ENCODE measurements at regions not wholly inside any gene's neighbourhood (a gene's known extent, or its start where the extent isn't known, plus 50 kb on each side); places are given as distances from the start of the nearest gene placed in this dataset.

DNA sequence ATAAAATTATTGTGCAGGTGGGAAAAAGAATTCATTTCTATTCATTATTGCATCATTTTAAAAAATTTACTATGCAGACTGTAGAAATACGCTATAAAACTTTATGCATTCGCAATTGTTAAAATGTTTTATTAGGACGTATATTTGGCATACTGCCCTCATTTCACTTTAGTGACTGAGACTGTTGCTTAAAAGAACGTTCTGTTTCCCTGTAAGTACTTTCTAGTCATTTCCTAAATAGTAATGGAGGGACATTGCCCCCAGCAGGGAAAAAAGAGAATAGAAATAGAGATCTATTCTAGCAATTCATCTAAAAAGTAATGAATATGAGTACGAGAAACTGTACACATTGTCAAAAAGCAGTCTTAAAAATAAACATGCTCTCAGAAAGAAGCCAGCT lies 1295.8 kb upstream of the TENM3 start:
- H3K27ac ChIP-seq (ENCODE audit: low read length, poor library complexity, severe bottlenecking) = no peak overlapping the region
- 0% methylated on average over 1 of the region's 5 CpGs for WGBS

DNA sequence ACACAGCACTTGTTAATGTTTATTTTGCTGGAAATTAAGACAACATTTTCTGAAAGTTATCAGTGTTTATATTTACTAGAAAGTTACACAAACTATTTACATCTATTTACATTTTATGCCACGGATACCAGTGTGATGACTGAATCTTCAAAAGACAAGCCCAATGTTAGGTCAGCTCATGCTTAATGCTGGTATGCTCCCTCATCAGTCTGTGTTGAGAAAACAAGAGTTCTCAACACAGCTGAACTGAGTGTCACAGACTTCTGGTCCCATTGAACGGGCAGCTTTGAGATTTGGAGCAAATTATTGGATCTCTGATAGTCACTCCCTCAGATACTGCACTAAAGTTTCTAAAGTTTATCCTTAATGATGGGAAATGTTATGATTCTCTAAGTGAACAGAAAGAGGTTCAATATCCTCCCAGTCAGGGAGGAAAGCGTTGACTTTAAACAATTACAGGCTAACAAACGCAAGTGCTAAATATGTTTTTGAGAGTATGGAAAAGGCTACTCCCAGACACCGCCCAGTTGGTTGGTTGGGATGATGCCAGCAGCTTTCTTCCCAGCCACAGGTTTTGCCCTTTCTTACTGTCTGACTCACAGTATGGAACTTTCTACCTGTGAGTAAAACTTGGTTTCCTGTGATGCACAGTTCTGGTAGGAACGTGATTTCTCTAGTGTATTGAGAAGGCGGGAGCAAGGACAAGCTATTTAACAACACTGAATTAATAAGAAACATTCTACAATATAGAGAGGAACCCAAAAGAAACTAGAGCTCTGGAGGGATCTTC lies 1293.6 kb upstream of the TENM3 start:
- H3K9me3 ChIP-seq (ENCODE audit: control insufficient read depth, low read length) = no peaks in the 10 kb centered on the region
- no peak overlapping the region for H2AFZ ChIP-seq (ENCODE audit: low read depth, low read length)
- DNase-seq = no peak
- H3K36me3 ChIP-seq (ENCODE audit: control insufficient read depth in 1 of 2, insufficient read depth in 2 of 2, low read depth in 1 of 2, low read length in 2 of 2) = no peaks in the 10 kb centered on the region
- H3K27me3 ChIP-seq (ENCODE audit: control insufficient read depth in 1 of 2, insufficient read depth in 1 of 2, low read length in 2 of 2) = no peaks in the 10 kb centered on the region
- no peak overlapping the region for H3K4me3 ChIP-seq (ENCODE audit: insufficient read depth in 1 of 2, low read depth in 1 of 2, low read length in 2 of 2)
- H2BK5ac ChIP-seq (ENCODE audit: low read depth, low read length, poor library complexity, severe bottlenecking) = no peak overlapping the region
- no peak overlapping the region for H2AK5ac ChIP-seq (ENCODE audit: low read length, severe bottlenecking)
- H4K8ac ChIP-seq (ENCODE audit: low read length) = no peak overlapping the region
- no peak overlapping the region for H3K27ac ChIP-seq (ENCODE audit: low read length, poor library complexity, severe bottlenecking)
- H3K4ac ChIP-seq (ENCODE audit: low read depth in 1 of 2, low read length in 2 of 2) = no peak overlapping the region
- H2BK12ac ChIP-seq (ENCODE audit: low read length in 2 of 2) = no peak overlapping the region
- H2BK120ac ChIP-seq (ENCODE audit: low read depth, low read length) = no peak overlapping the region
- H3K79me1 ChIP-seq (replicated peaks; ENCODE audit: low read length, poor library complexity, severe bottlenecking) = no peaks in the 10 kb centered on the region
- H4K91ac ChIP-seq (ENCODE audit: low read length) = no peak overlapping the region
- 77% methylated on average over 4 of the region's 7 CpGs for WGBS
- H3K4me2 ChIP-seq (ENCODE audit: low read length, poor library complexity, severe bottlenecking) = no peak overlapping the region
- no peak overlapping the region for H2BK15ac ChIP-seq (ENCODE audit: low read depth, poor library complexity, severe bottlenecking)
- no peak overlapping the region for H3K14ac ChIP-seq (ENCODE audit: low read length in 2 of 2)
- no peak overlapping the region for H3K18ac ChIP-seq (ENCODE audit: low read depth in 1 of 2, low read length in 2 of 2)
- H3K9ac ChIP-seq (ENCODE audit: low read length) = no peak overlapping the region
- no peak overlapping the region for H3K23ac ChIP-seq (ENCODE audit: low read length in 2 of 2)
- no peaks in the 10 kb centered on the region for H3K4me1 ChIP-seq (ENCODE audit: control insufficient read depth, insufficient read depth, low read depth, low read length)

More for the DNA sequence above, 1295.8 kb upstream of the TENM3 start:
- no peak overlapping the region for H2BK5ac ChIP-seq (ENCODE audit: low read depth, low read length, poor library complexity, severe bottlenecking)
- no peak overlapping the region for H3K18ac ChIP-seq (ENCODE audit: low read depth in 1 of 2, low read length in 2 of 2)
- H3K23ac ChIP-seq (ENCODE audit: low read length in 2 of 2) = no peak overlapping the region
- H4K91ac ChIP-seq (ENCODE audit: low read length) = no peak overlapping the region
- no peaks in the 10 kb centered on the region for H3K79me1 ChIP-seq (replicated peaks; ENCODE audit: low read length, poor library complexity, severe bottlenecking)
- no peak overlapping the region for H3K4me3 ChIP-seq (ENCODE audit: insufficient read depth in 1 of 2, low read depth in 1 of 2, low read length in 2 of 2)
- H3K14ac ChIP-seq (ENCODE audit: low read length in 2 of 2) = no peak overlapping the region
- H3K9ac ChIP-seq (ENCODE audit: low read length) = peak overlapping the region; percentile 55
- no peaks in the 10 kb centered on the region for H3K36me3 ChIP-seq (ENCODE audit: control insufficient read depth in 1 of 2, insufficient read depth in 2 of 2, low read depth in 1 of 2, low read length in 2 of 2)
- no peak overlapping the region for H2BK120ac ChIP-seq (ENCODE audit: low read depth, low read length)
- no peak overlapping the region for H3K4me2 ChIP-seq (ENCODE audit: low read length, poor library complexity, severe bottlenecking)
- no peak overlapping the region for H2BK12ac ChIP-seq (ENCODE audit: low read length in 2 of 2)
- H2AFZ ChIP-seq (ENCODE audit: low read depth, low read length) = no peak overlapping the region
- no peak overlapping the region for H3K4ac ChIP-seq (ENCODE audit: low read depth in 1 of 2, low read length in 2 of 2)
- no peak overlapping the region for H4K8ac ChIP-seq (ENCODE audit: low read length)
- no peaks in the 10 kb centered on the region for H3K9me3 ChIP-seq (ENCODE audit: control insufficient read depth, low read length)
- H2BK15ac ChIP-seq (ENCODE audit: low read depth, poor library complexity, severe bottlenecking) = no peak overlapping the region
- H3K4me1 ChIP-seq (ENCODE audit: control insufficient read depth, insufficient read depth, low read depth, low read length) = no peaks in the 10 kb centered on the region
- no peak overlapping the region for H2AK5ac ChIP-seq (ENCODE audit: low read length, severe bottlenecking)
- DNase-seq = no peak
- no peaks in the 10 kb centered on the region for H3K27me3 ChIP-seq (ENCODE audit: control insufficient read depth in 1 of 2, insufficient read depth in 1 of 2, low read length in 2 of 2)

DNA sequence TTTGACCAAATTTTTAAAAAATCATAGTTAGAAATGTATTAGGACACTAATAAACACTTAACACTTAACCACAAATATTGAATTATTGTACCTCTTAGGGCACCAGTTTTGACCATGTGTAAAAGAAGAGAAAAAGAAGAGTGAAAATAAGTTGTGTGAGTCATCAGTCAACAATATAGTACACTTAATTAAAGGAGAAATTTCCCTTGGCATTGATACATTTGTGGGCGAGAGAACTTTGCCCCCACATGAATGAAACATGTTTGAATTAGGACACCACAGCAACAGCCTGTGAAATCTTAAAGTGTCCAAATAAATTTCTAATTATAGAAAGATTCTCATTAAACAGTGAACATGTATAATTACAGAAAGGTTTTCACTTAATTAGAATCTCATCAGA lies 1292.8 kb upstream of the TENM3 start:
- Histone ChIP-seq H3K4me2 (ENCODE audit: low read length, poor library complexity, severe bottlenecking) (no peak overlapping the region), H3K36me3 (ENCODE audit: control insufficient read depth in 1 of 2, insufficient read depth in 2 of 2, low read depth in 1 of 2, low read length in 2 of 2) (no peaks in the 10 kb centered on the region), H2AFZ (ENCODE audit: low read depth, low read length) (no peak overlapping the region), H3K4me1 (ENCODE audit: control insufficient read depth, insufficient read depth, low read depth, low read length) (no peaks in the 10 kb centered on the region), H3K23ac (ENCODE audit: low read length in 2 of 2) (no peak overlapping the region), H3K79me1 (replicated peaks; ENCODE audit: low read length, poor library complexity, severe bottlenecking) (no peaks in the 10 kb centered on the region), H4K91ac (ENCODE audit: low read length) (no peak overlapping the region), H3K27me3 (ENCODE audit: control insufficient read depth in 1 of 2, insufficient read depth in 1 of 2, low read length in 2 of 2) (no peaks in the 10 kb centered on the region), H3K4ac (ENCODE audit: low read depth in 1 of 2, low read length in 2 of 2) (no peak overlapping the region), H4K8ac (ENCODE audit: low read length) (no peak overlapping the region), H2BK5ac (ENCODE audit: low read depth, low read length, poor library complexity, severe bottlenecking) (no peak overlapping the region), H3K27ac (ENCODE audit: low read length, poor library complexity, severe bottlenecking) (no peak overlapping the region), H3K14ac (ENCODE audit: low read length in 2 of 2) (no peak overlapping the region), H2BK15ac (ENCODE audit: low read depth, poor library complexity, severe bottlenecking) (no peak overlapping the region), H3K18ac (ENCODE audit: low read depth in 1 of 2, low read length in 2 of 2) (no peak overlapping the region), H3K4me3 (ENCODE audit: insufficient read depth in 1 of 2, low read depth in 1 of 2, low read length in 2 of 2) (no peak overlapping the region), H3K9me3 (ENCODE audit: control insufficient read depth, low read length) (no peaks in the 10 kb centered on the region), H2AK5ac (ENCODE audit: low read length, severe bottlenecking) (no peak overlapping the region), H3K9ac (ENCODE audit: low read length) (no peak overlapping the region), H2BK120ac (ENCODE audit: low read depth, low read length) (no peak overlapping the region), H2BK12ac (ENCODE audit: low read length in 2 of 2) (no peak overlapping the region)
- no CpG with 5 or more reads among the region's 1 CpG for WGBS
- DNase-seq = no peak

DNA sequence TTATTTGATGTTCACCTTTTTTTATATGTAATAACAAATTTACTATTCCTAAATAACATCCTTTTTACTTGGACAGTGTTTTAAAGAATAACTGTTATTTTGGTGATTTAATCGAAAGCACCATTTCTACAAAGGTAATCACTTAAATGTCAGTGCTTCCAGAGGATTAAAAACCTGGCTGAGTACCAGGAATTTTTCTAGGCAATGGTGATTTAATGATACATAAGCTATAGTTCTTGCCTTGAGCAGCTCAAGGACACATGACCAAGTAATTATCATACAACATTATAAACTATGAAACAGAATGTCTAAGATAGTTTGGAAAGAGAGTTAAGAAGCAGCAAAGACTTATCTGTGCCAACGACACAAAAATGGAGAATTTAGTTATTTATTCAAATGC lies 1291.9 kb upstream of the TENM3 start:
- Histone ChIP-seq H3K4me1 (ENCODE audit: control insufficient read depth, insufficient read depth, low read depth, low read length) (no peaks in the 10 kb centered on the region), H2BK5ac (ENCODE audit: low read depth, low read length, poor library complexity, severe bottlenecking) (no peak overlapping the region), H2AK5ac (ENCODE audit: low read length, severe bottlenecking) (no peak overlapping the region), H3K4ac (ENCODE audit: low read depth in 1 of 2, low read length in 2 of 2) (no peak overlapping the region), H3K9ac (ENCODE audit: low read length) (no peak overlapping the region), H2BK15ac (ENCODE audit: low read depth, poor library complexity, severe bottlenecking) (no peak overlapping the region), H3K4me2 (ENCODE audit: low read length, poor library complexity, severe bottlenecking) (no peak overlapping the region), H2AFZ (ENCODE audit: low read depth, low read length) (no peak overlapping the region), H4K8ac (ENCODE audit: low read length) (no peak overlapping the region), H3K36me3 (ENCODE audit: control insufficient read depth in 1 of 2, insufficient read depth in 2 of 2, low read depth in 1 of 2, low read length in 2 of 2) (no peaks in the 10 kb centered on the region), H3K4me3 (ENCODE audit: insufficient read depth in 1 of 2, low read depth in 1 of 2, low read length in 2 of 2) (no peak overlapping the region), H2BK12ac (ENCODE audit: low read length in 2 of 2) (no peak overlapping the region), H4K91ac (ENCODE audit: low read length) (no peak overlapping the region), H3K27ac (ENCODE audit: low read length, poor library complexity, severe bottlenecking) (no peak overlapping the region), H3K27me3 (ENCODE audit: control insufficient read depth in 1 of 2, insufficient read depth in 1 of 2, low read length in 2 of 2) (no peaks in the 10 kb centered on the region), H3K9me3 (ENCODE audit: control insufficient read depth, low read length) (no peaks in the 10 kb centered on the region), H3K14ac (ENCODE audit: low read length in 2 of 2) (no peak overlapping the region), H3K18ac (ENCODE audit: low read depth in 1 of 2, low read length in 2 of 2) (no peak overlapping the region), H2BK120ac (ENCODE audit: low read depth, low read length) (no peak overlapping the region), H3K79me1 (replicated peaks; ENCODE audit: low read length, poor library complexity, severe bottlenecking) (no peaks in the 10 kb centered on the region), H3K23ac (ENCODE audit: low read length in 2 of 2) (no peak overlapping the region)
- WGBS = 67% methylated on average over 1 of the region's 2 CpGs
- no peak for DNase-seq

Measured in mesenchymal stem cell (in vitro differentiated cells and primary cell).